Astrocyte (in vitro differentiated cells and primary cell): ENCODE measurements at regions not wholly inside any gene's neighbourhood (a gene's known extent, or its start where the extent isn't known, plus 50 kb on each side); places are given as distances from the start of the nearest gene placed in this dataset.

Experiments
- DNase-seq: peaks from one replicate; pipeline ENCODE4 v3.0.0-alpha.2; 2010; ENCODE audit warnings: low read depth
- FAIRE-seq: peaks from 2 replicates; lab custom pipeline; 2011; peaks lifted over from hg19 to GRCh38; lab: Jason Lieb, UNC
- H2AFZ ChIP-seq: 2 replicates; pipeline ENCODE4 v1.6.0; 2012; ENCODE audit warnings: low read depth, low read length, inconsistent platforms
- H3K27ac ChIP-seq: 2 replicates; pipeline ENCODE4 v1.5.1; 2011; ENCODE audit warnings: low read depth, low read length, inconsistent platforms
- H3K27me3 ChIP-seq: 2 replicates; pipeline ENCODE4 v1.6.0; 2011; ENCODE audit warnings: low read length, inconsistent platforms; ENCODE audit not compliant: insufficient read depth
- H3K36me3 ChIP-seq: 2 replicates; pipeline ENCODE4 v1.5.1; 2011; ENCODE audit warnings: low read length, inconsistent platforms; ENCODE audit not compliant: insufficient read depth
- H3K4me1 ChIP-seq: 2 replicates; pipeline ENCODE4 v1.5.1; 2011; ENCODE audit warnings: low read length, inconsistent platforms; ENCODE audit not compliant: insufficient read depth
- H3K4me2 ChIP-seq: 2 replicates; pipeline ENCODE4 v1.6.0; 2012; ENCODE audit warnings: low read length, inconsistent platforms
- H3K4me3 ChIP-seq: 2 replicates; pipeline ENCODE4 v1.5.1; 2011; ENCODE audit warnings: low read depth, mild to moderate bottlenecking, low read length, inconsistent platforms; ENCODE audit not compliant: insufficient read depth
- H3K79me2 ChIP-seq: 2 replicates; pipeline ENCODE4 v1.6.0; 2012; ENCODE audit warnings: mild to moderate bottlenecking, low read length, inconsistent platforms; ENCODE audit not compliant: insufficient read depth
- H3K9ac ChIP-seq: 2 replicates; pipeline ENCODE4 v1.6.0; 2012; ENCODE audit warnings: mild to moderate bottlenecking, low read length, inconsistent platforms
- H3K9me3 ChIP-seq: 2 replicates; pipeline ENCODE4 v1.5.1; 2012; ENCODE audit warnings: low read depth, mild to moderate bottlenecking, low read length, inconsistent platforms; ENCODE audit not compliant: insufficient read depth
- H4K20me1 ChIP-seq: 2 replicates; pipeline ENCODE4 v1.6.0; 2012; ENCODE audit warnings: low read length, inconsistent platforms; ENCODE audit not compliant: insufficient read depth
- H3K27ac Mint-ChIP-seq: one replicate; pipeline ENCODE4 v1.8.0; 2021; ENCODE audit warnings: mild to moderate bottlenecking, mixed read lengths; ENCODE audit not compliant: unreplicated experiment
- H3K27me3 Mint-ChIP-seq: one replicate; pipeline ENCODE4 v1.8.0; 2021; ENCODE audit warnings: low read depth, mixed read lengths; ENCODE audit not compliant: unreplicated experiment
- H3K36me3 Mint-ChIP-seq: one replicate; pipeline ENCODE4 v1.8.0; 2021; ENCODE audit warnings: low read depth, mixed read lengths; ENCODE audit not compliant: unreplicated experiment
- H3K4me1 Mint-ChIP-seq: one replicate; pipeline ENCODE4 v1.8.0; 2021; ENCODE audit warnings: low read depth, mixed read lengths; ENCODE audit not compliant: unreplicated experiment
- H3K4me3 Mint-ChIP-seq: one replicate; pipeline ENCODE4 v1.8.0; 2021; ENCODE audit warnings: mild to moderate bottlenecking, moderate library complexity, mixed read lengths; ENCODE audit not compliant: unreplicated experiment
- H3K9me3 Mint-ChIP-seq: one replicate; pipeline ENCODE4 v1.8.0; 2021; ENCODE audit warnings: mild to moderate bottlenecking, mixed read lengths; ENCODE audit not compliant: unreplicated experiment
- EZH2 ChIP-seq: IDR thresholded peaks from 2 replicates; pipeline ENCODE4 v1.6.1; 2012; ENCODE audit warnings: mild to moderate bottlenecking, low read length, inconsistent platforms; ENCODE audit not compliant: insufficient read depth
- TF ChIP-seq, protein P1 (sequence below): IDR thresholded peaks from 2 replicates; pipeline ENCODE4 v1.5.1; 2011; ENCODE audit warnings: low read depth, mild to moderate bottlenecking, inconsistent platforms, low read length, moderate library complexity; ENCODE audit not compliant: insufficient read depth

DNA sequence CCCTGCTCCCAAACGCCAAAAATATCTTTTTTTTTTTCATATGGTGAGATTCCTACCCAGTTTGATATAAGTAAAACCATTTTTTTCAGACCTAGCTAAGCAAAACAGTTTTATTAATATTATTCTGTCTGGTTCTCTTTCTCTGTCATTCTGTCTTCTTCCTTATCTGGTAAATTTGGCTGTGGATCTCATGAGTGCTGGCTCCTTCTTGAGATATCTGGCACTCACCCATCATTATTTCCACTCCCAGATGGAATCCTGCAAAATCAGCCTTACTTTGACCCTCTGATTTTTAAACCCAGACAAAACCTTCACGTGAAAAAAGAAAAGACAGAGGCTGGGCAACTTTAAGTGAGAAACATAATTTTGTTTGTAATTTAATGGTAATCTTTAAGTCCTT, 373.6 kb downstream of the NYAP2 start:
- Histone ChIP-seq H3K36me3 (no peaks in the 10 kb centered on the region), H3K4me2 (no peak overlapping the region), H3K79me2 (no peaks in the 10 kb centered on the region), H4K20me1 (no peaks in the 10 kb centered on the region), H2AFZ (no peak overlapping the region), H3K4me1 (no peaks in the 10 kb centered on the region), H3K27me3 (no peaks in the 10 kb centered on the region), H3K4me3 (no peak overlapping the region), H3K9me3 (no peaks in the 10 kb centered on the region), H3K27ac (no peak overlapping the region), H3K9ac (no peak overlapping the region)
- no peaks in the 10 kb centered on the region for H3K9me3 Mint-ChIP-seq
- DNase-seq (no peak), FAIRE-seq (no peak)
- TF ChIP-seq, protein P1, sequence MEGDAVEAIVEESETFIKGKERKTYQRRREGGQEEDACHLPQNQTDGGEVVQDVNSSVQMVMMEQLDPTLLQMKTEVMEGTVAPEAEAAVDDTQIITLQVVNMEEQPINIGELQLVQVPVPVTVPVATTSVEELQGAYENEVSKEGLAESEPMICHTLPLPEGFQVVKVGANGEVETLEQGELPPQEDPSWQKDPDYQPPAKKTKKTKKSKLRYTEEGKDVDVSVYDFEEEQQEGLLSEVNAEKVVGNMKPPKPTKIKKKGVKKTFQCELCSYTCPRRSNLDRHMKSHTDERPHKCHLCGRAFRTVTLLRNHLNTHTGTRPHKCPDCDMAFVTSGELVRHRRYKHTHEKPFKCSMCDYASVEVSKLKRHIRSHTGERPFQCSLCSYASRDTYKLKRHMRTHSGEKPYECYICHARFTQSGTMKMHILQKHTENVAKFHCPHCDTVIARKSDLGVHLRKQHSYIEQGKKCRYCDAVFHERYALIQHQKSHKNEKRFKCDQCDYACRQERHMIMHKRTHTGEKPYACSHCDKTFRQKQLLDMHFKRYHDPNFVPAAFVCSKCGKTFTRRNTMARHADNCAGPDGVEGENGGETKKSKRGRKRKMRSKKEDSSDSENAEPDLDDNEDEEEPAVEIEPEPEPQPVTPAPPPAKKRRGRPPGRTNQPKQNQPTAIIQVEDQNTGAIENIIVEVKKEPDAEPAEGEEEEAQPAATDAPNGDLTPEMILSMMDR, result no peak
- TF ChIP-seq EZH2, result no peak
- no peaks in the 10 kb centered on the region for H3K27me3 Mint-ChIP-seq
- H3K4me3 Mint-ChIP-seq, result no peak overlapping the region
- no peaks in the 10 kb centered on the region for H3K36me3 Mint-ChIP-seq
- peaks cover 4% of the 10 kb centered on the region for H3K4me1 Mint-ChIP-seq
- no peak overlapping the region for H3K27ac Mint-ChIP-seq

DNA sequence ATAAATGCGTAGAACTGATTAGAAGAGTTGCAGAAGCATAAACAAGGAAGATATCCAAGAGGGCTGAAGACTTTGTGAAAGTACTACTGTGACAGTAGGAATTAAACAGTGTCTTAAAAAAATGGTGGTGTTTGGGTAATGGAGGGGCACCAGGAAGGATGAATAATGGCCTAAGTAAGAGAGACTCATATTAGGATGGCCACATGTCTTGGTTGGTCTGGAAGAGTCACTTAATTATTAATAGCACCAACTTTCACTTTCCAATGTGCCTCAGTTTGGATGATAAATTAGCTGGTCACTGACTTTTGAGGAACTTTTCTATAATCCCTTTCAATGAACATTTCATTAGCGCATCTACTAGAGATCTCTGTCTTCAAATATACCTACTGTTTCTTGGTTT, 372.2 kb downstream of the NYAP2 start:
- H3K9ac ChIP-seq, result no peak overlapping the region
- H3K9me3 Mint-ChIP-seq, result no peaks in the 10 kb centered on the region
- no peak for FAIRE-seq

DNA sequence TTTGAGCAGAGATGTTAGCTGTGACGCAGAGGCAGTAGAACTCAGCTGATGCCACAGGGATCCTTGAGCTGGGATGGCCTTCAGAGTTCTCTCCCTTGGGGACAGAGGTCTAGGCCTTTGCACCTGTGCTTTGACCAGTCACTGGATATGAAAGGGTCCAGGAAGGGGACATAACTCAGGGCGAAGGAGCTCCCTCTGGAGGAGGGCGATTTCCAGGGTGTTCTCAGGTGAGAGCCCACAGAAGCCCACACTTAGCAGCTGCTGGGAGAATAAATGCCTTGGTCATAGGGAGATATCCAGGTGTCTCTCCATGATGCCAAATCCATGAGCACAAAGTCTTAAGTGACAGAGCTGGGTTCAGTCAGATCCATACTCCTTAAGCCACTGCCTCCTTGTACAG, 369.2 kb downstream of the NYAP2 start:
- no peaks in the 10 kb centered on the region for H3K27me3 Mint-ChIP-seq
- H3K36me3 Mint-ChIP-seq, result no peaks in the 10 kb centered on the region
- DNase-seq, result no peak
- Histone ChIP-seq H3K4me2 (no peak overlapping the region), H2AFZ (no peak overlapping the region), H3K9me3 (no peaks in the 10 kb centered on the region), H3K4me1 (no peaks in the 10 kb centered on the region), H3K9ac (no peak overlapping the region), H3K27me3 (no peaks in the 10 kb centered on the region), H4K20me1 (no peaks in the 10 kb centered on the region), H3K4me3 (no peak overlapping the region), H3K36me3 (no peaks in the 10 kb centered on the region), H3K27ac (no peak overlapping the region), H3K79me2 (no peaks in the 10 kb centered on the region)
- no peak for FAIRE-seq
- H3K27ac Mint-ChIP-seq, result no peak overlapping the region
- no peak overlapping the region for H3K4me3 Mint-ChIP-seq
- H3K4me1 Mint-ChIP-seq, result peaks cover 4% of the 10 kb centered on the region
- no peaks in the 10 kb centered on the region for H3K9me3 Mint-ChIP-seq
- TF ChIP-seq EZH2, result no peak
- TF ChIP-seq, protein P1, result no peak

More for the DNA sequence above, 372.2 kb downstream of the NYAP2 start:
- H3K27ac ChIP-seq, result no peak overlapping the region
- H3K4me3 ChIP-seq, result no peak overlapping the region
- H3K79me2 ChIP-seq, result no peaks in the 10 kb centered on the region
- H3K4me3 Mint-ChIP-seq, result no peak overlapping the region
- no peaks in the 10 kb centered on the region for H3K9me3 ChIP-seq
- H4K20me1 ChIP-seq, result no peaks in the 10 kb centered on the region
- H3K27me3 ChIP-seq, result no peaks in the 10 kb centered on the region
- H3K27ac Mint-ChIP-seq, result no peak overlapping the region
- H3K27me3 Mint-ChIP-seq, result no peaks in the 10 kb centered on the region
- no peaks in the 10 kb centered on the region for H3K4me1 ChIP-seq
- TF ChIP-seq, protein P1, result no peak
- TF ChIP-seq EZH2, result no peak
- no peaks in the 10 kb centered on the region for H3K36me3 Mint-ChIP-seq
- DNase-seq, result no peak
- peaks cover 4% of the 10 kb centered on the region for H3K4me1 Mint-ChIP-seq
- H2AFZ ChIP-seq, result no peak overlapping the region
- H3K4me2 ChIP-seq, result no peak overlapping the region
- H3K36me3 ChIP-seq, result no peaks in the 10 kb centered on the region
